GM12878 (cell line): ENCODE measurements at regions not wholly inside any gene's neighbourhood (a gene's known extent, or its start where the extent isn't known, plus 50 kb on each side); places are given as distances from the start of the nearest gene placed in this dataset.

Experiments
- ATAC-seq: fragments of 200-7000 bp; cut with Tn5 transposase; 3 replicates; pipeline ENCODE4 v1.9.1; 2020; ENCODE audit warnings: mild to moderate bottlenecking, moderate library complexity
- BruUV-seq: library from RNA; stranded (reverse); fragments of 400-500 nt; replicated peaks from 2 replicates; lab custom pipeline; 2021; lab: Mats Ljungman, UMichigan
- CTCF ChIA-PET: fragments of 300-600 bp; sonication (Branson Sonifier 250); formaldehyde crosslinking; extraction: SDS; loops from one replicate; lab custom pipeline; 2021; ENCODE audit warnings: inconsistent platforms; lab: Yijun Ruan, JAX
- POLR2A ChIA-PET: fragments of 350-600 bp; formaldehyde crosslinking; extraction: SDS; loops from one replicate; lab custom pipeline; 2021; ENCODE audit warnings: inconsistent platforms; lab: Charles Lee
- RAD21 ChIA-PET: fragments of 300-600 bp; sonication (Branson Sonifier 250); formaldehyde crosslinking; loops from one replicate; lab custom pipeline; 2023; ENCODE audit warnings: antibody characterized with exemption; ENCODE audit not compliant: unreplicated experiment; lab: Charles Lee
- SMC1A ChIA-PET: fragments of 300-600 bp; sonication (Branson Sonifier 250); formaldehyde crosslinking; loops from one replicate; lab custom pipeline; 2023; ENCODE audit not compliant: unreplicated experiment, uncharacterized antibody; lab: Charles Lee
- DNase-seq: peaks from one replicate; pipeline ENCODE4 v3.0.0-alpha.2; 2011; ENCODE audit warnings: low read depth, low spot score
- FAIRE-seq: peaks from 3 replicates; lab custom pipeline; 2011; peaks lifted over from hg19 to GRCh38; lab: Jason Lieb, UNC
- H2AFZ ChIP-seq: 2 replicates; pipeline ENCODE4 v1.6.0; 2011; ENCODE audit warnings: low read depth, low read length, control low read depth; ENCODE audit not compliant: control insufficient read depth
- H3K27ac ChIP-seq: 2 replicates; pipeline ENCODE4 v1.5.1; 2011; ENCODE audit warnings: control low read depth; ENCODE audit not compliant: control insufficient read depth, insufficient read depth
- H3K27me3 ChIP-seq, 2 experiments: replicated peaks in 1 of 2; 2 replicates each; pipeline versions ENCODE4 v1.6.0 to v1.6.1; 2011; ENCODE audit warnings: low read length in 1 of 2; ENCODE audit not compliant: control insufficient read depth in 2 of 2, insufficient read depth in 2 of 2
- H3K36me3 ChIP-seq, 2 experiments: 2 replicates each; pipeline ENCODE4 v1.5.1; 2011; ENCODE audit warnings: low read length in 1 of 2; ENCODE audit not compliant: control insufficient read depth in 2 of 2, insufficient read depth in 2 of 2
- H3K4me1 ChIP-seq: 2 replicates; pipeline ENCODE4 v1.6.1; 2011; ENCODE audit warnings: mild to moderate bottlenecking, low read length, moderate library complexity, mixed read lengths; ENCODE audit not compliant: control insufficient read depth, insufficient read depth
- H3K4me2 ChIP-seq: 2 replicates; pipeline ENCODE4 v1.6.0; 2011; ENCODE audit warnings: control low read depth; ENCODE audit not compliant: control insufficient read depth, insufficient read depth
- H3K4me3 ChIP-seq: fragments of 200-600 bp; sonication (generic); 2 replicates; pipeline ENCODE4 v1.5.1; 2016
- H3K79me2 ChIP-seq: 2 replicates; pipeline ENCODE4 v1.6.0; 2011; ENCODE audit warnings: low read length; ENCODE audit not compliant: control insufficient read depth, insufficient read depth
- H3K9ac ChIP-seq: 2 replicates; pipeline ENCODE4 v1.8.0; 2011; ENCODE audit warnings: low read length, control low read depth, mixed read lengths; ENCODE audit not compliant: control insufficient read depth, insufficient read depth
- H3K9me3 ChIP-seq: replicated peaks from 3 replicates; pipeline ENCODE4 v1.5.1; 2011; ENCODE audit warnings: mild to moderate bottlenecking, low read length; ENCODE audit not compliant: control insufficient read depth, insufficient read depth
- H4K20me1 ChIP-seq: 2 replicates; pipeline ENCODE4 v1.6.0; 2011; ENCODE audit not compliant: control insufficient read depth, insufficient read depth
- BHLHE40 ChIP-seq, 2 experiments: fragments of 450-650 bp in 1 of 2; IDR thresholded peaks; 2 replicates each; pipeline ENCODE4 v1.6.1; 2011 to 2017; ENCODE audit warnings: low read depth in 2 of 2, borderline replicate concordance in 1 of 2, improper control_type of control experiment in 1 of 2, low read length in 1 of 2, mild to moderate bottlenecking in 1 of 2
- BMI1 ChIP-seq: fragments of 450-650 bp; IDR thresholded peaks from 2 replicates; pipeline ENCODE4 v1.6.1; 2016; ENCODE audit warnings: mild to moderate bottlenecking, moderate library complexity, borderline replicate concordance
- EGR1 ChIP-seq, 2 experiments: IDR thresholded peaks; 1 replicate in 1 of 2; 2 replicates in 1 of 2; pipeline ENCODE4 v1.6.1; 2011 to 2012; ENCODE audit warnings: low read depth in 2 of 2, low read length in 2 of 2, borderline replicate concordance in 1 of 2, mild to moderate bottlenecking in 1 of 2, moderate library complexity in 1 of 2
- RELA ChIP-seq: fragments of 450-650 bp; IDR thresholded peaks from 2 replicates; pipeline ENCODE4 v1.8.0; 2014; ENCODE audit warnings: borderline replicate concordance; ENCODE audit not compliant: partially characterized antibody
- RUNX3 ChIP-seq: IDR thresholded peaks from 2 replicates; pipeline ENCODE4 v1.6.1; 2012; ENCODE audit warnings: low read length, inconsistent platforms
- YBX1 ChIP-seq: fragments of 450-650 bp; IDR thresholded peaks from 2 replicates; pipeline ENCODE4 v1.6.1; 2016; ENCODE audit warnings: antibody characterized with exemption
- WGBS: methylation state at CpG from one replicate; pipeline ENCODE4 v1.1.6; 2016; ENCODE audit warnings: low lambda C conversion rate; ENCODE audit not compliant: insufficient replicate concordance, insufficient coverage; ENCODE audit errors: missing lambda C conversion rate; 5-methylcytosine and 5-hydroxymethylcytosine counted together
- in situ Hi-C: fragments of 300-500 bp; cut with MboI; formaldehyde crosslinking; loops from 9 replicates; pipeline ENCODE4 v1.14.3; 2018; ENCODE audit warnings: mixed read lengths
- intact Hi-C: fragments of 100-400 bp; cut with micrococcal nuclease; formaldehyde crosslinking; loops from one replicate; pipeline ENCODE4 v1.14.2; 2022; ENCODE audit not compliant: unreplicated experiment
- TF ChIP-seq, protein P1 (sequence below): fragments of 450-650 bp; IDR thresholded peaks from 2 replicates; pipeline ENCODE4 v1.6.1; 2018; ENCODE audit warnings: borderline replicate concordance, mild to moderate bottlenecking; ENCODE audit not compliant: partially characterized antibody
- TF ChIP-seq, protein P2 (sequence below): fragments of 450-650 bp; formaldehyde crosslinking; IDR thresholded peaks from 2 replicates; pipeline ENCODE4 v1.4.0; 2020; ENCODE audit warnings: mild to moderate bottlenecking, moderate library complexity
- TF ChIP-seq, protein P3 (sequence below): IDR thresholded peaks from 2 replicates; pipeline ENCODE4 v1.6.1; 2011; ENCODE audit warnings: borderline replicate concordance, low read depth, mild to moderate bottlenecking, moderate library complexity, low read length; ENCODE audit not compliant: insufficient read depth, poor library complexity, severe bottlenecking

DNA sequence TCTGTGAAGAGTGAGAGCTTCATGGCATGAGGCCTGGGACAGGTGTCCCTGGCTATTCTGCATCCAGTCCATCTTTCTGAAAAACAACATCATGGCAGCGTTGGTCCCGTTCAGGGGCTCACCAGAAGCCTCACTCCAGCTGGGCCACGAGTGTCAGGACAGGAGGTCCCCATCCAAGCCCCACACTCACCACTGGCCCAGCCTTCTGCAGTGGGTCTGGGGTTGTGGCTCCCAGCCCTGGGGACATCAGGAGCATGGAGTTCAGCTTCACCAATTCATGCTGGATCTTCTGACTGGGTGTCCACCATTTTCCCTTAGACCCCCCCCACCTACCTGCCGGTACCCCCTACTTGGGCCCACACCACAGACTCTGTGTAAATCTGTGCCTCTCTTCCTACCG is 400.3 kb downstream of the BRD1 start:
- no TSS peak for BruUV-seq
- no peaks in the 10 kb centered on the region for H3K4me1 ChIP-seq
- H3K4me3 ChIP-seq: no peak overlapping the region
- no peaks in the 10 kb centered on the region for H4K20me1 ChIP-seq
- H3K9me3 ChIP-seq: no peaks in the 10 kb centered on the region
- no peak overlapping the region for H3K9ac ChIP-seq
- RAD21 ChIA-PET: no interaction called here
- DNase-seq (no peak), FAIRE-seq (no peak), ATAC-seq (no peak)
- H2AFZ ChIP-seq: no peak overlapping the region
- CTCF ChIA-PET: no interaction called here
- WGBS: 31% methylated on average over 5 of the region's 5 CpGs
- SMC1A ChIA-PET: no interaction called here
- no peaks in the 10 kb centered on the region for H3K36me3 ChIP-seq
- H3K27ac ChIP-seq: no peak overlapping the region
- no peaks in the 10 kb centered on the region for H3K79me2 ChIP-seq
- H3K4me2 ChIP-seq: no peak overlapping the region
- TF ChIP-seq EGR1 (IDR thresholded peaks at IDR 0.05; ENCODE audit: borderline replicate concordance in 1 of 2, low read depth in 2 of 2, low read length in 2 of 2): no peak
- TF ChIP-seq, protein P1, sequence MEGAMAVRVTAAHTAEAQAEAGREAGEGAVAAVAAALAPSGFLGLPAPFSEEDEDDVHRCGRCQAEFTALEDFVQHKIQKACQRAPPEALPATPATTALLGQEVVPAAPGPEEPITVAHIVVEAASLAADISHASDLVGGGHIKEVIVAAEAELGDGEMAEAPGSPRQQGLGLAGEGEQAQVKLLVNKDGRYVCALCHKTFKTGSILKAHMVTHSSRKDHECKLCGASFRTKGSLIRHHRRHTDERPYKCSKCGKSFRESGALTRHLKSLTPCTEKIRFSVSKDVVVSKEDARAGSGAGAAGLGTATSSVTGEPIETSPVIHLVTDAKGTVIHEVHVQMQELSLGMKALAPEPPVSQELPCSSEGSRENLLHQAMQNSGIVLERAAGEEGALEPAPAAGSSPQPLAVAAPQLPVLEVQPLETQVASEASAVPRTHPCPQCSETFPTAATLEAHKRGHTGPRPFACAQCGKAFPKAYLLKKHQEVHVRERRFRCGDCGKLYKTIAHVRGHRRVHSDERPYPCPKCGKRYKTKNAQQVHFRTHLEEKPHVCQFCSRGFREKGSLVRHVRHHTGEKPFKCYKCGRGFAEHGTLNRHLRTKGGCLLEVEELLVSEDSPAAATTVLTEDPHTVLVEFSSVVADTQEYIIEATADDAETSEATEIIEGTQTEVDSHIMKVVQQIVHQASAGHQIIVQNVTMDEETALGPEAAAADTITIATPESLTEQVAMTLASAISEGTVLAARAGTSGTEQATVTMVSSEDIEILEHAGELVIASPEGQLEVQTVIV: no peak
- intact Hi-C loops (no loop called here), in situ Hi-C loops (no loop called here)
- POLR2A ChIA-PET: no interaction called here
- H3K27me3 ChIP-seq: no peaks in the 10 kb centered on the region

DNA sequence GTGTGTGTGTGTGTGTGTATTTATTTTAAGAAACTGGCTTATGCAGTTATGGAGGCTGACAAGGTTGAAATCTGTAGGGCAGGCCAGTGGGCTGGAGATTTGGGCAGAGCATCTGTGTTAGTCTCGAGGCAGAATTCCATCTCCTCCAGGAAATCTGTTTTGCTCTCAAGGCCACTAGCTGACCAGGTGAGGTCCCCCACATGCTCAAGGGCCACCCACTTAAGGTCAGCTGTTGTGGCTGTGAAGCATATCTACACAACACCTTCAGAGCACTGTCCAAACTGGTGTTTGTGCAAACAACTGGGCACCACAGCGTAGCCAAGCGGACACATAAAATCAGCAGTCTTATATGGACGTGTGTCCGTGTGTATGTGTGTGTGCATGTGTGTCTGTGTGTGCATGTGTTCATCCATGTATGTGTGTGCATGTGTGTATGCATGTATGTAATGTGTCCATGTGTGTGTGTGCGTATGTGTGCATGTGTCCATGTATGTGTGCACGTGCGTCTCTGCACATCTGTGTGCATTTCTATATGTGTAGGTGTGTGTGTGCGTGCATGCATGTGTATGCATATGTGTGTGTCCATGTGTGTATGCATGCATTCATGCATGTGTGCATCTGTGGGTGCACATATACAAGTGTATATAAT is 400.9 kb downstream of the BRD1 start:
- CTCF ChIA-PET: no interaction called here
- Histone ChIP-seq H3K9ac (no peak overlapping the region), H3K4me1 (no peaks in the 10 kb centered on the region), H3K9me3 (no peaks in the 10 kb centered on the region), H3K79me2 (no peaks in the 10 kb centered on the region), H3K27me3 (no peaks in the 10 kb centered on the region), H2AFZ (no peak overlapping the region), H3K4me2 (no peak overlapping the region), H3K4me3 (no peak overlapping the region), H3K36me3 (no peaks in the 10 kb centered on the region), H3K27ac (no peak overlapping the region), H4K20me1 (no peaks in the 10 kb centered on the region)
- SMC1A ChIA-PET: no interaction called here
- DNase-seq: no peak
- no peak for FAIRE-seq
- 52% methylated on average over 9 of the region's 9 CpGs for WGBS
- RAD21 ChIA-PET: no interaction called here
- in situ Hi-C loops: no loop called here
- no TSS peak for BruUV-seq
- POLR2A ChIA-PET: no interaction called here
- ATAC-seq: no peak
- intact Hi-C loops: no loop called here
- no peak for TF ChIP-seq RELA
- no peak for TF ChIP-seq RUNX3
- TF ChIP-seq, protein P2, sequence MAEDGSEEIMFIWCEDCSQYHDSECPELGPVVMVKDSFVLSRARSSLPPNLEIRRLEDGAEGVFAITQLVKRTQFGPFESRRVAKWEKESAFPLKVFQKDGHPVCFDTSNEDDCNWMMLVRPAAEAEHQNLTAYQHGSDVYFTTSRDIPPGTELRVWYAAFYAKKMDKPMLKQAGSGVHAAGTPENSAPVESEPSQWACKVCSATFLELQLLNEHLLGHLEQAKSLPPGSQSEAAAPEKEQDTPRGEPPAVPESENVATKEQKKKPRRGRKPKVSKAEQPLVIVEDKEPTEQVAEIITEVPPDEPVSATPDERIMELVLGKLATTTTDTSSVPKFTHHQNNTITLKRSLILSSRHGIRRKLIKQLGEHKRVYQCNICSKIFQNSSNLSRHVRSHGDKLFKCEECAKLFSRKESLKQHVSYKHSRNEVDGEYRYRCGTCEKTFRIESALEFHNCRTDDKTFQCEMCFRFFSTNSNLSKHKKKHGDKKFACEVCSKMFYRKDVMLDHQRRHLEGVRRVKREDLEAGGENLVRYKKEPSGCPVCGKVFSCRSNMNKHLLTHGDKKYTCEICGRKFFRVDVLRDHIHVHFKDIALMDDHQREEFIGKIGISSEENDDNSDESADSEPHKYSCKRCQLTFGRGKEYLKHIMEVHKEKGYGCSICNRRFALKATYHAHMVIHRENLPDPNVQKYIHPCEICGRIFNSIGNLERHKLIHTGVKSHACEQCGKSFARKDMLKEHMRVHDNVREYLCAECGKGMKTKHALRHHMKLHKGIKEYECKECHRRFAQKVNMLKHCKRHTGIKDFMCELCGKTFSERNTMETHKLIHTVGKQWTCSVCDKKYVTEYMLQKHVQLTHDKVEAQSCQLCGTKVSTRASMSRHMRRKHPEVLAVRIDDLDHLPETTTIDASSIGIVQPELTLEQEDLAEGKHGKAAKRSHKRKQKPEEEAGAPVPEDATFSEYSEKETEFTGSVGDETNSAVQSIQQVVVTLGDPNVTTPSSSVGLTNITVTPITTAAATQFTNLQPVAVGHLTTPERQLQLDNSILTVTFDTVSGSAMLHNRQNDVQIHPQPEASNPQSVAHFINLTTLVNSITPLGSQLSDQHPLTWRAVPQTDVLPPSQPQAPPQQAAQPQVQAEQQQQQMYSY (CRISPR knock-in tag): no peak
- TF ChIP-seq BHLHE40 (IDR thresholded peaks at IDR 0.05; ENCODE audit: borderline replicate concordance in 1 of 2, low read depth in 2 of 2, low read length in 1 of 2): no peak
- TF ChIP-seq BMI1: no peak
- TF ChIP-seq, protein P3, sequence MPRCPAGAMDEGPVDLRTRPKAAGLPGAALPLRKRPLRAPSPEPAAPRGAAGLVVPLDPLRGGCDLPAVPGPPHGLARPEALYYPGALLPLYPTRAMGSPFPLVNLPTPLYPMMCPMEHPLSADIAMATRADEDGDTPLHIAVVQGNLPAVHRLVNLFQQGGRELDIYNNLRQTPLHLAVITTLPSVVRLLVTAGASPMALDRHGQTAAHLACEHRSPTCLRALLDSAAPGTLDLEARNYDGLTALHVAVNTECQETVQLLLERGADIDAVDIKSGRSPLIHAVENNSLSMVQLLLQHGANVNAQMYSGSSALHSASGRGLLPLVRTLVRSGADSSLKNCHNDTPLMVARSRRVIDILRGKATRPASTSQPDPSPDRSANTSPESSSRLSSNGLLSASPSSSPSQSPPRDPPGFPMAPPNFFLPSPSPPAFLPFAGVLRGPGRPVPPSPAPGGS: no peak
- TF ChIP-seq YBX1: no peak
